ENCODE measurements at regions not wholly inside any gene's neighbourhood (a gene's known extent, or its start where the extent isn't known, plus 50 kb on each side); places are given as distances from the start of the nearest gene placed in this dataset.
"Not testable (repeated sequence)": the region's sequence is repeated elsewhere in the genome, so short reads cannot be mapped to it uniquely, and the experiment has no call there.

DNA sequence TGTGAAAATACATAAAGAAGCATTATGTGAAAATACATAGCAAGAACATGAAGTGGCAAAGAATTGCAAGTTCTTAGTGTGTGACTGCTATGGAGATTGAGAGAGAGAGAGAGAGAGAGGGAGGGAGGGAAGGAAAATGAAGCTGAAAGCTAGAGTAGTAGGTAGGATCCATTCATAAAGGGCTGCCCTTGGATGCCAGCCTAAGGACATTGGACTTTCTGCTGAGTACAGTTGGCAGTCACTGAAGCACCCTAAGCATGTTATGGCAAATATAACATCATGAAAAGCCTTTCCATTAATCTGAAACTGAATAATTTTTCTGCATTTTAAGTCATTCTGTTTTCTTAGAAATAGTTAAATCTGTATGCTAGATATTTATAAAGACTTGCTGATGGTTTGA lies 333.4 kb upstream of the NBPF12 start:
- not testable (repeated sequence) for TF ChIP-seq TARDBP (IDR thresholded peaks at IDR 0.05); FOXM1 (IDR thresholded peaks at IDR 0.05; ENCODE audit: borderline replicate concordance); LEF1 (IDR thresholded peaks at IDR 0.05; ENCODE audit: borderline replicate concordance); NFRKB (IDR thresholded peaks at IDR 0.05); HDGF (IDR thresholded peaks at IDR 0.05; ENCODE audit: borderline replicate concordance); ZNF384 (IDR thresholded peaks at IDR 0.05); FOXA1 (IDR thresholded peaks at IDR 0.05); SP1 (IDR thresholded peaks at IDR 0.05); BHLHE40 (IDR thresholded peaks at IDR 0.05; ENCODE audit: borderline replicate concordance); ELF4 (IDR thresholded peaks at IDR 0.05); SUZ12 (IDR thresholded peaks at IDR 0.05); FOXK2 (IDR thresholded peaks at IDR 0.05)
- TF ChIP-seq, protein P1, sequence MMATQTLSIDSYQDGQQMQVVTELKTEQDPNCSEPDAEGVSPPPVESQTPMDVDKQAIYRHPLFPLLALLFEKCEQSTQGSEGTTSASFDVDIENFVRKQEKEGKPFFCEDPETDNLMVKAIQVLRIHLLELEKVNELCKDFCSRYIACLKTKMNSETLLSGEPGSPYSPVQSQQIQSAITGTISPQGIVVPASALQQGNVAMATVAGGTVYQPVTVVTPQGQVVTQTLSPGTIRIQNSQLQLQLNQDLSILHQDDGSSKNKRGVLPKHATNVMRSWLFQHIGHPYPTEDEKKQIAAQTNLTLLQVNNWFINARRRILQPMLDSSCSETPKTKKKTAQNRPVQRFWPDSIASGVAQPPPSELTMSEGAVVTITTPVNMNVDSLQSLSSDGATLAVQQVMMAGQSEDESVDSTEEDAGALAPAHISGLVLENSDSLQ (IDR thresholded peaks at IDR 0.05): not testable (repeated sequence)
